ENCODE measurements at regions not wholly inside any gene's neighbourhood (a gene's known extent, or its start where the extent isn't known, plus 50 kb on each side); places are given as distances from the start of the nearest gene placed in this dataset.

- Mint-ChIP-seq H3K9me3 (no peaks in the 10 kb centered on the region), H3K4me1 (ENCODE audit: low read depth) (no peaks in the 10 kb centered on the region), H3K36me3 (ENCODE audit: low read depth) (no peaks in the 10 kb centered on the region), H3K27me3 (ENCODE audit: low read depth) (peaks cover 5% of the 10 kb centered on the region), H3K27ac (no peak overlapping the region), H3K4me3 (no peak overlapping the region)
These were observed 324.7 kb downstream of the CXCL12 start for GRCh38 chr10:44060221-44060620.

DNA sequence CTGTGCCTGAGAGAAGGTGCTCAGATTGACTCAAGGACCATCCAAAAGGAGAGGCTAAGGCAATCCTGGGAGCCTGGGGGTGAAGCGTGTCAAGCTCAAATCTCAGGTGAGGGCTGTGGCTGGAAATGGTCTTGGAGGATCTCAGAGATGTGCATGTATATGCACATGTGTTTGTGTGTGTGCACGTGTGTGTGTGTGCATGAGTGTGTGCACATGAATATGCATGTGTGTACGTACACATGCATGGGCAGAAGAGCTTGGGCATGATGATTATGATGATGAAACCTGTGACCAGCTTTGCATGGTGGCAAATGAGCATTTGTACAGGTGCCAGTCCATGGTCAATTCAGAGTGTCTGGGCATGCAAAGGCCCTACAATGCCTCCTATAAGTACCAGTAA is 326.6 kb downstream of the CXCL12 start:
- H3K27me3 Mint-ChIP-seq (ENCODE audit: low read depth) = peaks cover 5% of the 10 kb centered on the region

GRCh38 chr10:44056967-44057805 is 327.7 kb downstream of the CXCL12 start:
- no peaks in the 10 kb centered on the region for H3K9me3 Mint-ChIP-seq
- no peak overlapping the region for H3K27ac Mint-ChIP-seq
- H3K4me1 Mint-ChIP-seq (ENCODE audit: low read depth) = no peaks in the 10 kb centered on the region
- no peaks in the 10 kb centered on the region for H3K36me3 Mint-ChIP-seq (ENCODE audit: low read depth)
- no peak overlapping the region for H3K4me3 Mint-ChIP-seq
- peaks cover 5% of the 10 kb centered on the region for H3K27me3 Mint-ChIP-seq (ENCODE audit: low read depth)

More for the DNA sequence above, 326.6 kb downstream of the CXCL12 start:
- Mint-ChIP-seq H3K9me3 (no peaks in the 10 kb centered on the region), H3K36me3 (ENCODE audit: low read depth) (no peaks in the 10 kb centered on the region), H3K4me3 (no peak overlapping the region), H3K27ac (no peak overlapping the region), H3K4me1 (ENCODE audit: low read depth) (no peaks in the 10 kb centered on the region)

- Mint-ChIP-seq H3K4me3 (no peak overlapping the region), H3K36me3 (ENCODE audit: low read depth) (no peaks in the 10 kb centered on the region), H3K9me3 (no peaks in the 10 kb centered on the region), H3K27ac (no peak overlapping the region), H3K27me3 (ENCODE audit: low read depth) (peaks cover 5% of the 10 kb centered on the region), H3K4me1 (ENCODE audit: low read depth) (no peaks in the 10 kb centered on the region)
These were observed 328.7 kb downstream of the CXCL12 start for GRCh38 chr10:44056206-44056605.

- no peaks in the 10 kb centered on the region for H3K27me3 Mint-ChIP-seq (ENCODE audit: low read depth)
- H3K9me3 Mint-ChIP-seq = no peaks in the 10 kb centered on the region
- no peaks in the 10 kb centered on the region for H3K4me1 Mint-ChIP-seq (ENCODE audit: low read depth)
- H3K27ac Mint-ChIP-seq = no peak overlapping the region
- no peak overlapping the region for H3K4me3 Mint-ChIP-seq
- H3K36me3 Mint-ChIP-seq (ENCODE audit: low read depth) = no peaks in the 10 kb centered on the region
These were observed 330.9 kb downstream of the CXCL12 start for GRCh38 chr10:44054046-44054445.

DNA sequence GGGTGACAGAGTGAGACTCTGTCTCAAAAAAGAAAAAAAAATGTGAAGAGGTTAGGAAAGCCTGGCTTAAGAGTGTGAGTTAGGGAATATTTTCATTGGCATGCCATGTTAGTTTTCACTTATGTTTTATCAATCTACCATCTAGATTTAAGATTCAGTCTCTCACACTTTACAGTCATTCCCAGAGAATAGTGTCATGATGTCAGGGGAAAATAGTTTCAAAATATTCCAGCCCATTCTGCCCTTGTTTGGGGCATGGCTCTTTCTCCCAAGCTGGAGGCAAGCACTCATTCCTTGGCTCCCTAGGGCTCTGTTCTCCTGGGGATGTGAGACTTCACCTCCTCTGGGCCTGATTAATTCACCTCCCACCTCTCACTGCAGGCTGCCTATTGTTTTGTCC is 331.5 kb downstream of the CXCL12 start:
- Mint-ChIP-seq H3K4me1 (ENCODE audit: low read depth) (no peaks in the 10 kb centered on the region), H3K27me3 (ENCODE audit: low read depth) (no peaks in the 10 kb centered on the region)

GRCh38 chr10:44051584-44052385 is 333.1 kb downstream of the CXCL12 start:
- peaks cover 10% of the 10 kb centered on the region for H3K27me3 Mint-ChIP-seq (ENCODE audit: low read depth)
- no peaks in the 10 kb centered on the region for H3K4me1 Mint-ChIP-seq (ENCODE audit: low read depth)
- H3K27ac Mint-ChIP-seq = no peak overlapping the region
- H3K4me3 Mint-ChIP-seq = no peak overlapping the region
- no peaks in the 10 kb centered on the region for H3K9me3 Mint-ChIP-seq
- H3K36me3 Mint-ChIP-seq (ENCODE audit: low read depth) = no peaks in the 10 kb centered on the region

More for the DNA sequence above, 331.5 kb downstream of the CXCL12 start:
- Mint-ChIP-seq H3K9me3 (no peaks in the 10 kb centered on the region), H3K36me3 (ENCODE audit: low read depth) (no peaks in the 10 kb centered on the region), H3K27ac (no peak overlapping the region), H3K4me3 (no peak overlapping the region)

DNA sequence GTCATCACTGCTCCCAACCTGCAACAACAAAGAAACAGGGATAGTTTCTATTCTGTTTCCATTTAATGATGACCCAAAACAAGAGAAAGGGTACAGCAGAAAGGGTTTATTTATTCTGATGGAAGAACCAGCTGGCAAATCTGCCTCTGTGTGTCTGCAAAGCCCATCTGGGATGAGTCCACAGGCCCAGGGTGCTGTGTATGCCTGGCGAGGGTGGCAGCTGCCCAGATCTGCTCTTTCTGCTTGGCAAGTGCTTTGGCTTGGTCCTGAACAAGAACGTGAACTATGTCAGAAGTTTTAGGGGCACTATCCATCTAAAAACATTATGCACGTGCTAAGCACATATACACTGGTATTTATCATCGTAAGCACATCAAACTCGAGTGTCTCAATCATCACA is 333.8 kb downstream of the CXCL12 start:
- Mint-ChIP-seq H3K4me3 (no peak overlapping the region), H3K9me3 (no peaks in the 10 kb centered on the region), H3K4me1 (ENCODE audit: low read depth) (no peaks in the 10 kb centered on the region), H3K27ac (no peak overlapping the region), H3K27me3 (ENCODE audit: low read depth) (peaks cover 10% of the 10 kb centered on the region), H3K36me3 (ENCODE audit: low read depth) (no peaks in the 10 kb centered on the region)

GRCh38 chr10:44049301-44050015 is 335.4 kb downstream of the CXCL12 start:
- H3K9me3 Mint-ChIP-seq = no peaks in the 10 kb centered on the region
- peaks cover 10% of the 10 kb centered on the region for H3K27me3 Mint-ChIP-seq (ENCODE audit: low read depth)
- H3K4me3 Mint-ChIP-seq = no peak overlapping the region
- H3K27ac Mint-ChIP-seq = no peak overlapping the region
- H3K36me3 Mint-ChIP-seq (ENCODE audit: low read depth) = no peaks in the 10 kb centered on the region
- no peaks in the 10 kb centered on the region for H3K4me1 Mint-ChIP-seq (ENCODE audit: low read depth)

DNA sequence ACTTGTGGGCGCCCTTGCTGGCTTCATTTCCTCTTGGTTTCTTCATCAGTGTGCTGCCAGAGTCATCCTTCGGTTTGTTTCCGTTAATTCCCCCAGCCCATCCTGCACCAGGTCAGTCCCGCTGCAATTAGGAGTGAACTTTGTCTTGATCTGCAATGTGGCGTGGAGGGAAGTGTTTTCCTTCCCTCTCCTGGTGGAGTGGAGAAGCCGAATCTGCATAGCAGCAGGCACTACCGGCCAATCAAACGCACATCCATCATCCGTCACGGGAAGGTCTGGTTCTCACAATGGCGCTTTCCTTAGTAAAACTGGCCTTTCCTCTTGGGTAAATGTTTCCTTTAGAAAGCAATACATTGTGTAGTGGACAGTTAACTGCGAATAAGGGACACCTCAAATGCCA is 337.5 kb downstream of the CXCL12 start:
- Mint-ChIP-seq H3K9me3 (no peaks in the 10 kb centered on the region), H3K4me3 (no peak overlapping the region), H3K27me3 (ENCODE audit: low read depth) (peaks cover 10% of the 10 kb centered on the region), H3K4me1 (ENCODE audit: low read depth) (no peaks in the 10 kb centered on the region), H3K27ac (no peak overlapping the region), H3K36me3 (ENCODE audit: low read depth) (no peaks in the 10 kb centered on the region)

- Mint-ChIP-seq H3K4me3 (no peak overlapping the region), H3K27ac (no peak overlapping the region), H3K27me3 (ENCODE audit: low read depth) (peaks cover 10% of the 10 kb centered on the region), H3K36me3 (ENCODE audit: low read depth) (no peaks in the 10 kb centered on the region), H3K9me3 (no peaks in the 10 kb centered on the region), H3K4me1 (ENCODE audit: low read depth) (no peaks in the 10 kb centered on the region)
These were observed 338.3 kb downstream of the CXCL12 start for GRCh38 chr10:44046605-44047004.

DNA sequence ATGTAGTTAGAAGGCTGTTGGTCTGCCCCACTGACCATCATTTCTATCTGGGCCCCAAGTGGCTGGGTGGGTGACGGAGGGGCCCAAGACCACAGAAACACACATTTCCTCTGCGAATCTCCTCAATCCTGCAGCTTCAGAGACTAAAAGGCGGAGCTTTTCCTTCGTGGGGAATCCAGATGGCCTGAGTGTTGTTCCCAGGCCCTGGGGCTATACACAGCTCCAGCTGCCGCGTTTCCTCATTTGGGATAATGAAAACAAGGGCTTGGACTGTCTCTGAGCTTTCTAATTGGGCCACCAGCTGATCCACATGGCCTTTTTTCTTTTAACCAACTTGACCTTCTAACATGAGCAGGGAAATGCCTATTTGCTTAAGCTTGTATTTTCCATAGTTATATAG is 339.9 kb downstream of the CXCL12 start:
- Mint-ChIP-seq H3K27ac (no peak overlapping the region), H3K4me1 (ENCODE audit: low read depth) (no peaks in the 10 kb centered on the region), H3K27me3 (ENCODE audit: low read depth) (peaks cover 10% of the 10 kb centered on the region), H3K9me3 (no peaks in the 10 kb centered on the region), H3K4me3 (no peak overlapping the region), H3K36me3 (ENCODE audit: low read depth) (no peaks in the 10 kb centered on the region)

- H3K36me3 Mint-ChIP-seq (ENCODE audit: low read depth) = no peaks in the 10 kb centered on the region
These were observed 340.3 kb downstream of the CXCL12 start for GRCh38 chr10:44044549-44044948.

GRCh38 chr10:44043646-44044375 is 341.1 kb downstream of the CXCL12 start:
- Mint-ChIP-seq H3K36me3 (ENCODE audit: low read depth) (no peaks in the 10 kb centered on the region), H3K4me1 (ENCODE audit: low read depth) (no peaks in the 10 kb centered on the region), H3K27ac (no peak overlapping the region), H3K9me3 (no peaks in the 10 kb centered on the region), H3K4me3 (no peak overlapping the region), H3K27me3 (ENCODE audit: low read depth) (peaks cover 10% of the 10 kb centered on the region)

More at GRCh38 chr10:44044549-44044948, 340.3 kb downstream of the CXCL12 start:
- no peak overlapping the region for H3K27ac Mint-ChIP-seq
- no peaks in the 10 kb centered on the region for H3K4me1 Mint-ChIP-seq (ENCODE audit: low read depth)
- no peak overlapping the region for H3K4me3 Mint-ChIP-seq
- no peaks in the 10 kb centered on the region for H3K9me3 Mint-ChIP-seq
- H3K27me3 Mint-ChIP-seq (ENCODE audit: low read depth) = peaks cover 10% of the 10 kb centered on the region
